ENCODE measurements at regions not wholly inside any gene's neighbourhood (a gene's known extent, or its start where the extent isn't known, plus 50 kb on each side); places are given as distances from the start of the nearest gene placed in this dataset.
"Not testable (repeated sequence)": the region's sequence is repeated elsewhere in the genome, so short reads cannot be mapped to it uniquely, and the experiment has no call there.

DNA sequence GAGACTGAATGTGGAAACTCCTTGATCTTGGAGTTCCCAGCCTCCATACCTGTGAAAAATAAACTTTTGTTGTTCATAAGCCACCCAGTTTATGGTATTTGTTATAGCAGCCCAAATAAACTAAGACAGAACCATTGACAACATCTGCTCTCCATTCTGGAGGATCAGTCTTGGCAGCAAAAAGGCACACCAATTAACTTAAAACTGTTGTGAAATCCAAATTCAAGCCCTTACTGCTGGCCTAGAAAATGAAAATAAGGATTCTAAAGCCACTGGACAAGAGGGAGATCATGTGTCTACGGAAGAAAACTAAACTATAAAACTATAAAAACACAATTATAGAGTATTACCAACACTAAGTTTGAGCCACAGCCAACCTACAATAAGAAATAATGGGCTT lies 172.1 kb upstream of the RNPC3 start:
- no peak for DNase-seq (ENCODE audit: low read depth in 2 of 3, low spot score in 2 of 3)

DNA sequence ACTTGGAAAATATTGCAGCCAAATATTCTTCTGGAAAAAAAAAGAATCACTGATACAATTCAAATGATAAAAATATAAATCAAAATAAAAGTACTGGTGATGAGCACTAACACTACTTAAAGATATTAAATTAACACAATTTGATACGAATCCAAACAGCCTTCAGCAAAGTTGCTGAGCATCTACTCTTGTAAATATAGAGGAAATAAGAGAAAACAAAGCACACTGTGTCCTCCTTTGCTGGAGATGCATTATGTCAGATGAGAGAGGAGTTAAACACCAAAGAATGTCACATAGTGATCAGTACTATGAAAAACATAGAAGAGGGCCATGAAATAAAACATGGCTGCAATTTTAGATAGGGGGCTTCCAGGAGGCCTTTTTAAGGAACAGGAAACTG lies 177.4 kb upstream of the RNPC3 start:
- DNase-seq (ENCODE audit: low read depth in 2 of 3, low spot score in 2 of 3) = no peak

DNA sequence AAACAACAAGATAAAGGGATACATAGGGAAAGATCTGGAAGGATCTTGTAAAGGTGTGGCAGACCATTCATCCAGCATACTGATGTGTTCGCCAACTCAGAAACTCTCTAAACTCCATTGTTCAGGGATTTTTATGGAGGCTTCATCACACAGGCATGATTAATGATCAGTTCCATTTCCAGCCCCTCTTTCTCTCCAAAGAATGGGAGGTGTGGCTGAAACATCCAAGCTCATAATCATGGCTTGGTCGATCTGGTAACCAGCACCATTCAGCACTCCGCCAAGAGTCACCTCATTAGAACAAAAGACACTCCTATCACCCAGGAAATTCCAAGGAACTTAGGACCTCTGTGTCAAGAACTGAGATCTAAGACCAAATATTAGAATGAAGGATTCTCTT lies 180.6 kb upstream of the RNPC3 start:
- no peak for DNase-seq (ENCODE audit: low read depth in 2 of 3, low spot score in 2 of 3)

DNA sequence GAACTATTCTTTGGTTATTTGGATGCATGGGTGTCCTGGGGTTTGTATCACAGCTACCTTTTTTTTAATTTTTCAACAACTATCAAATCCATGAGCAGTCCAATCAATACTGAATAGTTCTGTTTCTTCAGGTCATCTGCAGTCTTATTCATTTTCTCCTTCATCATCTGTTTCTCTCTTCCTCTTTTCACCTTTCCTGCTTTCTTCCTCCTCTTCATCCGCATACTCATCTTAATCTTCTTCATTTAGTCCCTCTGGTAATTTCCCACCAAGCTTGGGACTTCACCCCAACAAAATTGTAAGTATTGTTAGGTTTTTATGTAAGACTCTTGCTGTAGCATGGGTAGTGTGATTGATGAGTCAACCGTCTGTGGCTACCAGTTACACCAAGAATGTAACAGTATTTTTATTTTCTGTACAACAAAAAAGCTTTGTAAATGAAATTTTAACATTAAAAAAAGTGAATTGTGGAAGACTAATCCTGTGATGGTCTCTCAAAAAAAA lies 184.1 kb upstream of the RNPC3 start:
- DNase-seq (ENCODE audit: low read depth in 2 of 3, low spot score in 2 of 3) = no peak

DNA sequence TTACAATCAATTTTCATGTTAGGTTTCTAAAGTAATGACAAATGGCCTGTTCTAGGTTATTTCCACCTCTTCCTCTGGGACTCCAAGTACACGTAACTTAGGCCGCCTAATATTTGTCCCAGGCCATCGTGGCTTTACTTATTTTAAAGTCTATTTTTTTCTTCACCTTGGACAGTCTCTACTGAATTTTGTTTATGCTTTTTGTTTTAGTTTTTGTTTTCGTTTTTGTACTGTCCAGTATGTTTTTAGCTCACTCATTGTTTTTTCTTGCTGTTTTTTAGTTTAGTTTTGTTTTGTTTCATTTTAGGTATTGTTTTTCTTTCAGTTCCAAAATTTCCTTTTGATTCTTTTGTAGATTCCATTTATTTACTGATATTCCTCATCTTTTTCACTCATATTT lies 187.7 kb upstream of the RNPC3 start:
- no peak for DNase-seq (ENCODE audit: low read depth in 2 of 3, low spot score in 2 of 3)

DNA sequence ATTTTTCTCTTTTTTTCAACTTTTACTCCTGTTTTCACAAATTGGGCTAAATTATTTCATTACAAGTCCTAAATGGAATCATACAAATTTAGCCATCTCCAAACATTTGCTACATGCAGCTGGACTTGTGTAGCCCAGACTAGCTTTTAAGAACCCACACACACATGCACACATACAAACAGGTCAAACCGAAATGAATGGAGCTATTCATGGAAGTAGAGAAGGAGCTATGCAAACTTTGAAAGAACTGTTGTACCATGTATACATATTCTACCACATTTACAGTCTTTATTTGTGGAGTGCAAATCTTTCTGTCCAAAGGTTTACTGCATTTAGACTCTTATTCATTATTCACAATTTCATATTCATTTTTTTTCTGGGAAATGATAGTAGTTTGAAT lies 189.1 kb upstream of the RNPC3 start:
- DNase-seq (ENCODE audit: low read depth in 2 of 3, low spot score in 2 of 3) = no peak

DNA sequence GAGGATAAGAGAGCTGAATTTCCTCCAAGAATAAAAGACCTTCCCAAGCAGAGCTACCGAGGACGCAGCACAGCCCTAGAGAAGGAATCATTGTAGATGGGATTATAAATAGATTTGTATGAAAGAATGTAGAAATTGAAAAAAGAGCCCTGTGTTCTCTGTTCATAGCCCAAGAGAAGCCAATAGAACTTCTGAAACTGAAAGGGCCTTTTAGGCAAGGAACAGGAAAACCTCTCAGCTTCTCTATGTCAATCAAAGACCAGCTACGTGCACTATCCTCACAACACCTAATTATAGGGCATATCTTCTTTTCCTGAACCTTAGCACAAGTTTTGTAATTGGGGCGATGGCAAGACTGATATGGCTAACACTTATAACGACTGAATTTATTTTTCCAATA lies 192.4 kb upstream of the RNPC3 start:
- DNase-seq (ENCODE audit: low read depth in 2 of 3, low spot score in 2 of 3) = no peak

DNA sequence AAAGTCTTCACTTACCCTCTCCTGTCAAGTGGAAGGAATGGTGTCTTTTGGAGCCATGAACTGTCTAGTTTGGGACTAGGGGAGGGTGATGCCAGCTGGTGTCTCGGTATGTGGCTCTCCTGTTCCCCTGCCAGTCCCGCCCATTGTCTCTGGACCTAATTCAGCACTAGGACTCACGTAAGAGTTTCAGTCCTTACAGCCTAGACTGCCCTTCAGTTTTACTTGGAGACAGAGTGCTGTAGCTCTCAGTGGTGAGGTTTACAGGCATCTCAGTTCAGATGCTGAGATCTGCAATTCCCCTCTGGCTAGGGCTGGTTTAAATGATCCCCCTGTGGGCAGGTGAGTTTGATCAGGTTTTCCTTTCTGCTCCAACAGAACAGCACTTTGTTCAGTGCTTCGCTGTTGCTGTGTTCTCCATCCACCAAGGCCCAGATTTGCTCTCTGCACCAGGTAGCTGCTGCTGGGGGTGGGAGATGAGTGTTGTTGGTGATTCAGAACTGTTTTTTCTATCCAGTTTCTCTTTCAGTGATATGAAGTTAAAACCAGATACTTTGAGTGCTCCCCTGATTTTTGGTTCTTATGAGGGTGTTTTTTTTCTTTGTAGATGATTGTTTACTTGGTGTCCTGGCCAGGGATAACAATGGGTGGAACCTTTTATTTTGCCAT lies 198.3 kb upstream of the RNPC3 start:
- DNase-seq (ENCODE audit: low read depth in 2 of 3, low spot score in 2 of 3) = no peak

DNA sequence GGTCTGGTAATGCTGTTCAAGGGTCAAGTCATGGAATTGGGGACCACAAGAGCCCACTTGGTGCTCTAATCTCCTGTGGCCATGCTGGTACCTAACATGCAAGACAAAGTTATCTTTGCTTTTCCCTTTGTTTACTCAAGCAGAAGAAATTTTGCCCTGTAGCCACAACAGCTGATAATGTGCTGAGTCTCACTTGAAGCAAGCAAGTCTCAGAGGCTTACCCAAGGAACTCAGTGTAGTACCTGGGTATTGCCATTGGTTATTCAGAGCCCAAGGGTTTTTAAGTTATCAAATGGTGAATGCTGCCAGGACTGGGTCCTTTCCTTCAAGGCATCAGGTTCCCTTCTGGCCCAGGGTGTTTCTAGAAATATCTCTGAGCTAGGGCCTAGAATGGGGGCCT lies 198.9 kb upstream of the RNPC3 start:
- no peak for DNase-seq (ENCODE audit: low read depth in 2 of 3, low spot score in 2 of 3)

DNA sequence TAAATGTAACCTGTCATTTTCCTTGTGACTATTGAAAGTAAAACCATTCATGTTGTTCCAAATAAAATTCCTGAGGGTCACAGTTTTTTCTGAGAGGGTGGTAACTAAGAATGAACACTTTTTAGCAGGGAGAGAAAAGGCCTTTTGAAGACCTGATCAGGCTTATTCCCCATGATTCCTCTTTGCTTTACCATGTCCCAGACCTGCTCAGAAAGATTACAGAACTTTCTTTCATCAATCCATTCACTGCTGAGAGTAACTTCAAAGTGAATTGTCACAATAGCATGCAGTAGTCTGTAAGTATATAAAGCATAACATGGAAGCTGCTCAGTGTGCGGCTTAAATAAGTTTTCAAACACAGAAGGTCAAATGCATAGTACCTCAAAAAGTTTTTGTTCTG lies 201.5 kb upstream of the COL11A1 start:
- no peak for DNase-seq (ENCODE audit: low read depth in 2 of 3, low spot score in 2 of 3)

DNA sequence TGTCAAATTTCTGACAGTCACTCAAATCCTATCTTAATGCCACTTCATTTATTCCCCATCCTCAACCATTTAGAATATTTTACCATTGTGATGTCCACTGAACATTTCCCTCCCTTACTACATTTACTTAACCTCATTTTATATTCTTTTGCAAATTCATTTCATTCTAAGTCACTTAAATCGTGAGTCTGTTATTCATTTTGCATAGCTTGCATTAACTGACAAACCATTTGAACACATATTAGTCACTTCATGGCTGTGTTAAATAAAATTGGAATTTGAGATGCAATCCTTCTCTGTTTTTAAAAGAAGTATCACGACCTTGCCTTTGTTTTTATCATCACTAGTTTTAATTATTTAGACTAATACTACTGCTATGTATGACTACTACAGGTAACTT lies 199.4 kb upstream of the COL11A1 start:
- DNase-seq (ENCODE audit: low read depth in 2 of 3, low spot score in 2 of 3) = no peak

DNA sequence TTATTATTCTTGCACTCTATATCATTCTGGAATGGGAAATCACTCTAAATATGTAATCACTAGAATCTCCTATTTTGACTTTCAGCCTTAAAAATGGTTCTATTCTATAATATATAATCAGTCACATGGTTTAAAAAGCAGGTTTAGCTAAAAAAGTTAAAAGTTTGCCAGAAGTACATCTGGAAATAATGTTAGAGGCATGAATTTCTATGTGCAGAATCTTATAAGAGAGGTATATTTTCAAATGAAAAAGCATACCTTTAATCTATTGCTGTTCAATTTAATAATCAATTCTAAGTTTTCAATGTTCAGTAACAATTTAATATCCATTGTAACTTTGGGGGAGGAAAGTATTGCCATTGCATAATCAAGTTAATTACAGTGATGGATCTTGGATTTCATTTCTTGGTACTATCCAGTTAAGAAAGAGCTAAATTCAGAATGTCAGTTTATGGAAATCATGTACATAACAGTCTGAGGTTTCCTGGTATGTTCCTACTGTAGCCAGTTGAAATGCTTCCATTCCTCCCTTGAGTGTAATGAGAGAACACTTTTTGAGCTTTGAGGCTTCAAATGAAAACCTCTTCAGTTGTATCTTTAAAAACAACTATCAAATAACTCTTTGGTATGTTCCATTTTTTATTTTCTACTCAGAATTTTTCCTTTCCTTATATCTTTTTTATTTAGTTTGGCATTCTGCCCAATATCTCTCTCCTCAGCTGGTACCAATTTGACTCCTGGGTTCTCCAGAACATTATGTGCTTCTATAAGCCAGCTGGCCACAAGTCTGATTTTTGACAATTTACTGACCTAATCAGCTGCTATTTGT lies 175.7 kb upstream of the COL11A1 start:
- DNase-seq (ENCODE audit: low read depth in 2 of 3, low spot score in 2 of 3) = no peak

DNA sequence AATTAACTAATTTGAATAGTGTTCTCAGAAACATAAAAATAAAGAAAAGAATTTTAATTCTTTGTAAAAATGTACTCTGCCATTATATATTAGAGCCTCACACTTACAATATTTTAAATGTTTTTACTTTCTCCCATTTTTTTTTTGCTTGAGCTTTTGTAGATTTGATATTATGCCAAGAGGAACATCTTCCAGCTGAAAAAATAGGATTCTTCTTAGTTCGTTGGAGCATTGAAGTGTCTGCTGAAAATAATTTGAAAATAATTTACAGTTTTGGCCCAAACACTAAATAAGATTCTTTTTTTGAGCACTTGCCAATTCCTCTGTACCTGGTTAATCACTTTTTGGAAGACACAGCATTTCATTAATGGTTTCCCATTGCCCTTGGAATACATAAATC lies 175.0 kb upstream of the COL11A1 start:
- DNase-seq (ENCODE audit: low read depth in 2 of 3, low spot score in 2 of 3) = no peak

DNA sequence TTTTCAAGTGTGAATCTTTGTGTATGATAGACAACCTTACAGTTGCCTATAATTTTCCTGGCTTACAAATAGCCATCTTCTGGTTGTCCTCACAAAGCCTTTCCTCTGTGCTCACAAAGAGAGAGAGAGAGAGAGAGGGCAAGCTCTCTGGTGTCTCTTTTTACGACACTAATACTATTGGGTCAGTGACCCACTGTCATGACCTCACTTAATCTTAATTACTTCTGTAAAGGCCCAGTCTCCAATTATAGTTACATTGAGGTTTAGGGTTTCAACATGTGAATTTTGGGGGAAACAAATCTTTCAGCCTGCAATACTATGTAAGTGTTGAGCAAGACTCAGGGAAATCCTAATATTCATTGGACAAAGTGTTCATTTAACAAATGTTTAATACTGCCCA lies 167.4 kb upstream of the COL11A1 start:
- no peak for DNase-seq (ENCODE audit: low read depth in 2 of 3, low spot score in 2 of 3)

DNA sequence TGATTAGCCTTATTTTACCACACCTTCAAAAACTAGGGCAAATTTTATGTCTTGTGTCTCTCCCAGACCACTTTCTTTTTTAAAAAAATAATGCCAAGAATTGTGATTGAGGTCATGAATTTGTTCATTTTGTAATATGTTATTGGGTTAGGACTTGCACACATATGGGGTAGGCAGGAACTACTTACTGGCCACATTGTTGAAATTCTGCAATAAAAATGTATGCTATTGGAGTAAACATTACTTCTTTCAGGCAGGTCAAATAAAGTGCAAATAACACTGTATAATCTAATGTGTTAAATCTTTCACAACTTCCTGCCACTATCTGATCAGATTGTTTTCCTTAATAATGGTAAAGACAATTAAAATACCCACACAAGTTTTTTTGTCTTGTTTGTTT lies 166.6 kb upstream of the COL11A1 start:
- DNase-seq (ENCODE audit: low read depth in 2 of 3, low spot score in 2 of 3) = no peak

DNA sequence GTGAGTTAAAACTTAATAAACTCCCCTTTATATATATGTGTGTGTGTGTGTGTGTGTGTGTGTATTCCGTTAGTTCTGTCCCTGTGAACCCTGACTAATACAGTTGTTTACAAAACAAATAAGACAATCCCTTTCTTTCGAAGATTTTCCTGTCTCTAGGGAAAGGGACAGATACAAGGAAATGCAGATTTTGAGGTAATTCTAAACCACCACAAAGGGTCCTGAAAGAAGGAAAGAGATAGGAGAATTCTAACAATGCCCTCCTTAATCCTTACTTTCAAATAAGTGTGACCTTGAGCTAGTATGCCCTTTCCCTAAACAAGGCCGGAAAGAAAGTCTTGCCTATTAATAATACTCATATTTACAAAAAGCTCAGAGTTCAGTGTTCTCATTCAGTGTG lies 164.8 kb upstream of the COL11A1 start:
- DNase-seq (ENCODE audit: low read depth in 2 of 3, low spot score in 2 of 3) = no peak

DNA sequence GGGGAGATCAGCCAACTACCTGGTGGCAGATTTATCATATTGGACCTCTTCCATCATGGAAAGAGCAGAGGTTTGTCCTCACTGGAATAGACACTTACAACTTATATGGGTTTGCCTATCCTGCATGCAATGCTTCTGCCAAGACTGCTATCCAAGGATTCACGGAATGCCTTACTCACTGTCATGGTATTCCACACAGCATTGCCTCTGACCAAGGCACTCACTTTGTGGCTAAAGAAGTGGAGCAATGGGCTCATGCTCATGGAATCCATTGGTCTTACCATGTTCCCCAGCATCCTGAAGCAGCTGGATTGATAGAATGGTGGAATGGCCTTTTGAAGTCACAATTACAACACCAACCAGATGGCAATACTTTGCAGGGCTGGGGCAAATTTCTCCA lies 163.1 kb upstream of the COL11A1 start:
- not testable (repeated sequence) for DNase-seq (ENCODE audit: low read depth in 2 of 3, low spot score in 2 of 3)

DNA sequence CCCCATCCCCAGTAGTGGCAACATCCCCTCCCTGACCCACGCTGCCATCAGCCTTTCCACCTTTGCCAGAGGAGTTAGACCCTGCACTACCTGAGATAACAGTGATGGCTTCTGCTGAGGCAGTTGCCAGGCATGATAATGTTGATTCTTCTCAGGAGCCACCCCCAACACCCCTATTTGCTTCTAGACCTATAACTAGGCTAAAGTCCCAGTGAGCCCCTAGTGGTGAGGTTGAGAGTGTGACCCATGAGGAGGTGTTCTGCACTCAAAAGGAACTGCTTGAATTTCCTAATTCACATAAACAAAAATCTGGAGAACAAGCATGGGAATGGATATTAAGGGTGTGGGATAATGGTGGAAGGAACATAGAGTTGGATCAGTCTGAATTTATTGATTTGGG lies 159.6 kb upstream of the COL11A1 start:
- DNase-seq (ENCODE audit: low read depth in 2 of 3, low spot score in 2 of 3) = no peak

DNA sequence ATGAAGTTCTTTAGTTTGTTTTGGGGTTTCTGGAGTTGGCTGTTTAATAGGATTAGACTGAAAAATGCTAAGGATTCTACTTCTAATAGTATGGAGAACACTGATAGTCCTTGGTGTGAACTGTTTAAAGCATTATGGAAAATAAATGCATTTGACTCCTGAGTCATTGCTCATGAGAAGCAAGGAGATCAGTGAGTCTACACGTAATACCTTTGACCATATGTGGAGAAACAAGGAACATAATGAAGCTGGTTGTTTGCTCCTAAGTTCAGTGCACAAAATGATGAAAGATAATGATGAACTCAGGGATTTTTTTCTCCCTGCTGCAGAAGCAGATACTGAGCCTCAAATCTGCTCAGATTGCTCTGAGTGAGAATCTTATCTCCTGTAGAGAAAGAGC lies 158.9 kb upstream of the COL11A1 start:
- DNase-seq (ENCODE audit: low read depth in 2 of 3, low spot score in 2 of 3) = no peak

DNA sequence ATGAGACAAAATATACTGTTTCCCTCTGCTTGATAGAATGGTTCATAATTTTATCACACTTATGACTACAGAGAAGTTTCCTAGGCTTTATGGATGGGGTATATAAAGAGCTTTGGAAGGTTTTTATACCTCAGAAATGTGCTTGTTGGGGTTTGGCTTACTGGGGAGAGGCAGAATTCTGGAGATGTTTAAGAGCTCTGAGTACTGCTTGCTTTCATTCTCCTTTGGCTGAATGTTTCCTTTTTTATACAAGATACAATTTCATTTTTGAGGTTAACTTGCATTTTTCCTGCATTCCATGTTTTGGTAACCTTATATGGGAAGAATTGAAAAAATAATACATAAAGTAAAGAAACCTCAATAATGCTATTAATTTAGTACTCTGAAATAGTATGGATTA lies 157.7 kb upstream of the COL11A1 start:
- DNase-seq (ENCODE audit: low read depth in 2 of 3, low spot score in 2 of 3) = no peak

DNA sequence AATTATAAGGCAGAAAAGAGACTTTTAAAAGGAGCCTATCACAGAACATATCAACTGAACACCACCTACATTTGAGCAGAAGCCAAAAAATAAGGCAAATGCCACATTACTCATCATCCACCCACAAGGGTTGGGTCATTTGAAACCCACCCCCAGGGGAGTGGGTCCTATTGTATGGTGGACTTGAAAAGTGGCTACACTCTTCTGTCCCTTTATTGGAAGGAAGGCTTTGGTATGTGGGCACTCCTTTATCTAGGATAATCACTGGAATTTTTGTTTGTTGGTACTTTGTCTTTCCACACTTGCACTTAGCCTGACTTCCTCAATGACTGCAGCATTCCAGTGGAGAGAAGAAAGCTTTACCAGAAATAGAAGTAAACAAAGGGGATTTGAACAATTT lies 157.2 kb upstream of the COL11A1 start:
- no peak for DNase-seq (ENCODE audit: low read depth in 2 of 3, low spot score in 2 of 3)

DNA sequence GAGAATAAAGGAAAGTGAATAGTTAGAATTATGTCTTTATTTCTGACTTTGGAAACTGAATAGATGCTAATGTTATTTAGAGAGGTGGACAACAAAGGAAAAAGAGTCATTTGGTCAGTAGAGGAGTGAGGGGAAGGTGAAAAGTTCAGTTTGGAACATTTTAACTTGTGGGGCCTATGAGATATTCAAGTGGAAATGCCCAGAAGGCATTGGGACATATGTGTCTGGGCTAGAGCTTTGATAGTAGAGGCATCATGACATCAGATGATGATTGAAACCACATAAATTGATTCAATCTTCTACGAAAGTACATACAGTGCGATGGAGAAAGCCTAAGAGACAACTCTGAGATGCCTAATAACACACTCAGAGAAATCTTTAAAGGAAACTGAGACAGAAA lies 151.7 kb upstream of the COL11A1 start:
- no peak for DNase-seq (ENCODE audit: low read depth in 2 of 3, low spot score in 2 of 3)
